ENCODE measurements at regions not wholly inside any gene's neighbourhood (a gene's known extent, or its start where the extent isn't known, plus 50 kb on each side); places are given as distances from the start of the nearest gene placed in this dataset.

DNA sequence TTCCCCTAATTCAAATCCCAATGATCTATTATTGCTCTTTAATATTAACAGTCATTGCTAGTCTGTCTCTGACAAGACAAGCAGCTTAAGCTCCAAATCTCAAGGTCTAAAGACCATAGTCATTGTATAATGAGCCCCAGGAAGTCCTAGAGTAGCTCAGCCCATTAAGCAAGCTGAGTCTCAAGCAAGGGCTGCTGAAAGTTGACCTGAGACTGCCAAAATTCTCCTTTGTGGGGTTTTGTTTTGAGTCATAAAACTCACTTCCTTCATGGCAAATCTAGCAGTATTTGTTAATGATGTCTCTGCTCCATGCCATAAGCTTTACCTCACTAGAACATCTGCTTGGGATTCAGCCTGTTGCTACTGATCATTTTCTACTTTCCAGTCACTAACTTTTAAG lies 313.2 kb downstream of the ANTXR2 start (continued):
- TF ChIP-seq, protein P1, sequence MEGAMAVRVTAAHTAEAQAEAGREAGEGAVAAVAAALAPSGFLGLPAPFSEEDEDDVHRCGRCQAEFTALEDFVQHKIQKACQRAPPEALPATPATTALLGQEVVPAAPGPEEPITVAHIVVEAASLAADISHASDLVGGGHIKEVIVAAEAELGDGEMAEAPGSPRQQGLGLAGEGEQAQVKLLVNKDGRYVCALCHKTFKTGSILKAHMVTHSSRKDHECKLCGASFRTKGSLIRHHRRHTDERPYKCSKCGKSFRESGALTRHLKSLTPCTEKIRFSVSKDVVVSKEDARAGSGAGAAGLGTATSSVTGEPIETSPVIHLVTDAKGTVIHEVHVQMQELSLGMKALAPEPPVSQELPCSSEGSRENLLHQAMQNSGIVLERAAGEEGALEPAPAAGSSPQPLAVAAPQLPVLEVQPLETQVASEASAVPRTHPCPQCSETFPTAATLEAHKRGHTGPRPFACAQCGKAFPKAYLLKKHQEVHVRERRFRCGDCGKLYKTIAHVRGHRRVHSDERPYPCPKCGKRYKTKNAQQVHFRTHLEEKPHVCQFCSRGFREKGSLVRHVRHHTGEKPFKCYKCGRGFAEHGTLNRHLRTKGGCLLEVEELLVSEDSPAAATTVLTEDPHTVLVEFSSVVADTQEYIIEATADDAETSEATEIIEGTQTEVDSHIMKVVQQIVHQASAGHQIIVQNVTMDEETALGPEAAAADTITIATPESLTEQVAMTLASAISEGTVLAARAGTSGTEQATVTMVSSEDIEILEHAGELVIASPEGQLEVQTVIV (IDR thresholded peaks at IDR 0.05; ENCODE audit: borderline replicate concordance, partially characterized antibody): no peak
- TF ChIP-seq, protein P2, sequence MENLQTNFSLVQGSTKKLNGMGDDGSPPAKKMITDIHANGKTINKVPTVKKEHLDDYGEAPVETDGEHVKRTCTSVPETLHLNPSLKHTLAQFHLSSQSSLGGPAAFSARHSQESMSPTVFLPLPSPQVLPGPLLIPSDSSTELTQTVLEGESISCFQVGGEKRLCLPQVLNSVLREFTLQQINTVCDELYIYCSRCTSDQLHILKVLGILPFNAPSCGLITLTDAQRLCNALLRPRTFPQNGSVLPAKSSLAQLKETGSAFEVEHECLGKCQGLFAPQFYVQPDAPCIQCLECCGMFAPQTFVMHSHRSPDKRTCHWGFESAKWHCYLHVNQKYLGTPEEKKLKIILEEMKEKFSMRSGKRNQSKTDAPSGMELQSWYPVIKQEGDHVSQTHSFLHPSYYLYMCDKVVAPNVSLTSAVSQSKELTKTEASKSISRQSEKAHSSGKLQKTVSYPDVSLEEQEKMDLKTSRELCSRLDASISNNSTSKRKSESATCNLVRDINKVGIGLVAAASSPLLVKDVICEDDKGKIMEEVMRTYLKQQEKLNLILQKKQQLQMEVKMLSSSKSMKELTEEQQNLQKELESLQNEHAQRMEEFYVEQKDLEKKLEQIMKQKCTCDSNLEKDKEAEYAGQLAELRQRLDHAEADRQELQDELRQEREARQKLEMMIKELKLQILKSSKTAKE (IDR thresholded peaks at IDR 0.05; ENCODE audit: low read depth, poor library complexity, severe bottlenecking): no peak
- no peak for TF ChIP-seq ESRRA (IDR thresholded peaks at IDR 0.05; ENCODE audit: low read length)

DNA sequence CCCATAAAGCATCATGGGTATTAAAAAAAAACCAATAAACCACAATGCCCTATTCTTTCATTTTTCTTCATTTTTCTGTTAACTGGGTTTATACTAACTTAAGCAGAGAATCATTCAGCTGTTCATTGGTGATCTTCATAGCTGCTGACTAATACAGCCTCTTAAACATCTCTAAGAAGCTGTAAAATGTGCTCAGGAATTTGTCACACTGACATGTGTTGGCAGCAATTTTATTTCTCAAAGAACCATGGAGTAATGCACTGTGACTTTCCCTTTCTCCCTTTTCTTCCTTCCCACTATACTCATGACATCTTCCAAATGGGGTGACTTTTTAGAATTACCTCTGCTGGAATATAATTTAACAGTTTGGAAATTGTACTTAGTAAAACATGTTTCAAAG lies 315.4 kb downstream of the ANTXR2 start:
- Histone ChIP-seq H3K36me3 (ENCODE audit: control insufficient read depth in 2 of 2, insufficient read depth in 2 of 2, low read length in 1 of 2) (no peaks in the 10 kb centered on the region), H3K27me3 (replicated peaks in 1 of 2; ENCODE audit: control insufficient read depth in 2 of 2, insufficient read depth in 2 of 2, low read length in 1 of 2) (no peaks in the 10 kb centered on the region), H3K27ac (ENCODE audit: control insufficient read depth, insufficient read depth) (no peak overlapping the region), H3K4me1 (ENCODE audit: control insufficient read depth, insufficient read depth, low read length) (no peaks in the 10 kb centered on the region), H4K20me1 (ENCODE audit: control insufficient read depth, insufficient read depth) (no peaks in the 10 kb centered on the region), H3K79me2 (ENCODE audit: control insufficient read depth, insufficient read depth, low read length) (no peaks in the 10 kb centered on the region), H3K9me3 (replicated peaks; ENCODE audit: control insufficient read depth, insufficient read depth, low read length) (no peaks in the 10 kb centered on the region), H3K9ac (ENCODE audit: control insufficient read depth, insufficient read depth, low read length) (no peak overlapping the region), H3K4me3 (no peak overlapping the region), H3K4me2 (ENCODE audit: control insufficient read depth, insufficient read depth) (no peak overlapping the region), H2AFZ (ENCODE audit: control insufficient read depth, low read depth, low read length) (no peak overlapping the region)
- ChIA-PET CTCF (no interaction called here), RAD21 (ENCODE audit: unreplicated experiment) (no interaction called here), SMC1A (ENCODE audit: uncharacterized antibody, unreplicated experiment) (no interaction called here), POLR2A (no interaction called here)
- BruUV-seq (replicated peaks): no TSS peak
- FAIRE-seq (no peak), ATAC-seq (no peak), DNase-seq (ENCODE audit: low read depth, low spot score) (no peak)
- in situ Hi-C loops (cut with MboI): no loop called here
- intact Hi-C loops (cut with micrococcal nuclease; ENCODE audit: unreplicated experiment): no loop called here
- TF ChIP-seq RELA (IDR thresholded peaks at IDR 0.05; ENCODE audit: borderline replicate concordance, partially characterized antibody) (no peak), GATAD2B (conservative IDR thresholded peaks at IDR 0.05; ENCODE audit: low read depth) (no peak), BMI1 (IDR thresholded peaks at IDR 0.05; ENCODE audit: borderline replicate concordance) (no peak), BRCA1 (IDR thresholded peaks at IDR 0.05; ENCODE audit: low read depth, low read length) (no peak), RBBP5 (conservative IDR thresholded peaks at IDR 0.05) (no peak), MEF2B (IDR thresholded peaks at IDR 0.05; ENCODE audit: partially characterized antibody, poor library complexity, severe bottlenecking) (no peak)
- TF ChIP-seq, protein P3, sequence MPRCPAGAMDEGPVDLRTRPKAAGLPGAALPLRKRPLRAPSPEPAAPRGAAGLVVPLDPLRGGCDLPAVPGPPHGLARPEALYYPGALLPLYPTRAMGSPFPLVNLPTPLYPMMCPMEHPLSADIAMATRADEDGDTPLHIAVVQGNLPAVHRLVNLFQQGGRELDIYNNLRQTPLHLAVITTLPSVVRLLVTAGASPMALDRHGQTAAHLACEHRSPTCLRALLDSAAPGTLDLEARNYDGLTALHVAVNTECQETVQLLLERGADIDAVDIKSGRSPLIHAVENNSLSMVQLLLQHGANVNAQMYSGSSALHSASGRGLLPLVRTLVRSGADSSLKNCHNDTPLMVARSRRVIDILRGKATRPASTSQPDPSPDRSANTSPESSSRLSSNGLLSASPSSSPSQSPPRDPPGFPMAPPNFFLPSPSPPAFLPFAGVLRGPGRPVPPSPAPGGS (IDR thresholded peaks at IDR 0.05; ENCODE audit: borderline replicate concordance, insufficient read depth, low read depth, low read length, poor library complexity, severe bottlenecking): no peak
- TF ChIP-seq, protein P4, sequence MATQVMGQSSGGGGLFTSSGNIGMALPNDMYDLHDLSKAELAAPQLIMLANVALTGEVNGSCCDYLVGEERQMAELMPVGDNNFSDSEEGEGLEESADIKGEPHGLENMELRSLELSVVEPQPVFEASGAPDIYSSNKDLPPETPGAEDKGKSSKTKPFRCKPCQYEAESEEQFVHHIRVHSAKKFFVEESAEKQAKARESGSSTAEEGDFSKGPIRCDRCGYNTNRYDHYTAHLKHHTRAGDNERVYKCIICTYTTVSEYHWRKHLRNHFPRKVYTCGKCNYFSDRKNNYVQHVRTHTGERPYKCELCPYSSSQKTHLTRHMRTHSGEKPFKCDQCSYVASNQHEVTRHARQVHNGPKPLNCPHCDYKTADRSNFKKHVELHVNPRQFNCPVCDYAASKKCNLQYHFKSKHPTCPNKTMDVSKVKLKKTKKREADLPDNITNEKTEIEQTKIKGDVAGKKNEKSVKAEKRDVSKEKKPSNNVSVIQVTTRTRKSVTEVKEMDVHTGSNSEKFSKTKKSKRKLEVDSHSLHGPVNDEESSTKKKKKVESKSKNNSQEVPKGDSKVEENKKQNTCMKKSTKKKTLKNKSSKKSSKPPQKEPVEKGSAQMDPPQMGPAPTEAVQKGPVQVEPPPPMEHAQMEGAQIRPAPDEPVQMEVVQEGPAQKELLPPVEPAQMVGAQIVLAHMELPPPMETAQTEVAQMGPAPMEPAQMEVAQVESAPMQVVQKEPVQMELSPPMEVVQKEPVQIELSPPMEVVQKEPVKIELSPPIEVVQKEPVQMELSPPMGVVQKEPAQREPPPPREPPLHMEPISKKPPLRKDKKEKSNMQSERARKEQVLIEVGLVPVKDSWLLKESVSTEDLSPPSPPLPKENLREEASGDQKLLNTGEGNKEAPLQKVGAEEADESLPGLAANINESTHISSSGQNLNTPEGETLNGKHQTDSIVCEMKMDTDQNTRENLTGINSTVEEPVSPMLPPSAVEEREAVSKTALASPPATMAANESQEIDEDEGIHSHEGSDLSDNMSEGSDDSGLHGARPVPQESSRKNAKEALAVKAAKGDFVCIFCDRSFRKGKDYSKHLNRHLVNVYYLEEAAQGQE (IDR thresholded peaks at IDR 0.05; ENCODE audit: low read depth, low read length): no peak
- TF ChIP-seq, protein P5, sequence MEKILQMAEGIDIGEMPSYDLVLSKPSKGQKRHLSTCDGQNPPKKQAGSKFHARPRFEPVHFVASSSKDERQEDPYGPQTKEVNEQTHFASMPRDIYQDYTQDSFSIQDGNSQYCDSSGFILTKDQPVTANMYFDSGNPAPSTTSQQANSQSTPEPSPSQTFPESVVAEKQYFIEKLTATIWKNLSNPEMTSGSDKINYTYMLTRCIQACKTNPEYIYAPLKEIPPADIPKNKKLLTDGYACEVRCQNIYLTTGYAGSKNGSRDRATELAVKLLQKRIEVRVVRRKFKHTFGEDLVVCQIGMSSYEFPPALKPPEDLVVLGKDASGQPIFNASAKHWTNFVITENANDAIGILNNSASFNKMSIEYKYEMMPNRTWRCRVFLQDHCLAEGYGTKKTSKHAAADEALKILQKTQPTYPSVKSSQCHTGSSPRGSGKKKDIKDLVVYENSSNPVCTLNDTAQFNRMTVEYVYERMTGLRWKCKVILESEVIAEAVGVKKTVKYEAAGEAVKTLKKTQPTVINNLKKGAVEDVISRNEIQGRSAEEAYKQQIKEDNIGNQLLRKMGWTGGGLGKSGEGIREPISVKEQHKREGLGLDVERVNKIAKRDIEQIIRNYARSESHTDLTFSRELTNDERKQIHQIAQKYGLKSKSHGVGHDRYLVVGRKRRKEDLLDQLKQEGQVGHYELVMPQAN (conservative IDR thresholded peaks at IDR 0.05): no peak
